WTC11 (cell line): ENCODE measurements at regions not wholly inside any gene's neighbourhood (a gene's known extent, or its start where the extent isn't known, plus 50 kb on each side); places are given as distances from the start of the nearest gene placed in this dataset.

ENCODE experiments used
- ATAC-seq: fragments of 200-7000 bp; cut with Tn5 transposase; 2 replicates; pipeline ENCODE4 v1.10.0; 2021; ENCODE audit warnings: mild to moderate bottlenecking, moderate library complexity
- CTCF ChIA-PET: fragments of 300-600 bp; sonication (Branson Sonifier 250); formaldehyde crosslinking; loops from one replicate; lab custom pipeline; 2021; ENCODE audit warnings: antibody characterized with exemption; lab: Charles Lee
- POLR2A ChIA-PET: fragments of 350-600 bp; sonication (Branson Sonifier 250); formaldehyde crosslinking; loops from one replicate; lab custom pipeline; 2021; ENCODE audit warnings: antibody characterized with exemption; lab: Charles Lee
- DNase-seq: peaks from one replicate; pipeline ENCODE4 v3.0.0; 2021; ENCODE audit warnings: low spot score
- H3K27ac Mint-ChIP-seq: 2 replicates; pipeline ENCODE4 v1.8.0; 2021; ENCODE audit warnings: mixed read lengths
- H3K27me3 Mint-ChIP-seq: 2 replicates; pipeline ENCODE4 v1.8.0; 2021; ENCODE audit warnings: low read depth, mild to moderate bottlenecking, moderate library complexity, mixed read lengths
- H3K36me3 Mint-ChIP-seq: 2 replicates; pipeline ENCODE4 v1.8.0; 2021; ENCODE audit warnings: mixed read lengths
- H3K4me1 Mint-ChIP-seq: 2 replicates; pipeline ENCODE4 v1.8.0; 2022; ENCODE audit warnings: mixed read lengths
- H3K4me3 Mint-ChIP-seq: 2 replicates; pipeline ENCODE4 v1.8.0; 2021; ENCODE audit warnings: mild to moderate bottlenecking, moderate library complexity, mixed read lengths
- H3K9me3 Mint-ChIP-seq: 2 replicates; pipeline ENCODE4 v1.8.0; 2021; ENCODE audit warnings: mixed read lengths
- ATF3 ChIP-seq: sonication (generic); formaldehyde crosslinking; conservative IDR thresholded peaks from 2 replicates; pipeline ENCODE4 v1.8.1; 2022; ENCODE audit warnings: mild to moderate bottlenecking, missing genetic modification reagents
- CREB1 ChIP-seq: sonication (generic); formaldehyde crosslinking; IDR thresholded peaks from 2 replicates; pipeline ENCODE4 v1.8.0; 2023; ENCODE audit warnings: mild to moderate bottlenecking, missing genetic modification reagents
- ESRRA ChIP-seq: sonication (generic); formaldehyde crosslinking; IDR thresholded peaks from 2 replicates; pipeline ENCODE4 v1.8.1; 2022; ENCODE audit warnings: mild to moderate bottlenecking, missing genetic modification reagents, borderline replicate concordance
- FOXK1 ChIP-seq: sonication (generic); formaldehyde crosslinking; IDR thresholded peaks from 2 replicates; pipeline ENCODE4 v1.8.0; 2022; ENCODE audit warnings: mild to moderate bottlenecking, moderate library complexity, missing genetic modification reagents
- GRHL2 ChIP-seq: fragments of 250-450 bp; sonication (Bioruptor Pico); IDR thresholded peaks from 2 replicates; pipeline ENCODE4 v1.8.0; 2022; ENCODE audit warnings: mild to moderate bottlenecking, moderate library complexity; ENCODE audit not compliant: insufficient replicate concordance, severe bottlenecking
- IRF1 ChIP-seq: sonication (generic); formaldehyde crosslinking; IDR thresholded peaks from 2 replicates; pipeline ENCODE4 v1.8.0; 2023; ENCODE audit warnings: missing genetic modification reagents
- SMAD4 ChIP-seq: sonication (generic); formaldehyde crosslinking; IDR thresholded peaks from 2 replicates; pipeline ENCODE4 v1.8.0; 2022; ENCODE audit warnings: mild to moderate bottlenecking, missing genetic modification reagents
- SOX15 ChIP-seq: fragments of 250-450 bp; sonication (Bioruptor Pico); IDR thresholded peaks from 2 replicates; pipeline ENCODE4 v1.9.0; 2021; ENCODE audit warnings: mild to moderate bottlenecking
- USF1 ChIP-seq: sonication (generic); formaldehyde crosslinking; IDR thresholded peaks from 2 replicates; pipeline ENCODE4 v1.8.0; 2022; ENCODE audit warnings: mild to moderate bottlenecking, missing genetic modification reagents
- ZBTB21 ChIP-seq: sonication (generic); formaldehyde crosslinking; IDR thresholded peaks from 2 replicates; pipeline ENCODE4 v1.8.1; 2023; ENCODE audit warnings: mild to moderate bottlenecking, missing genetic modification reagents, borderline replicate concordance
- ZBTB43 ChIP-seq: sonication (generic); formaldehyde crosslinking; IDR thresholded peaks from 2 replicates; pipeline ENCODE4 v1.8.1; 2023; ENCODE audit warnings: mild to moderate bottlenecking, missing genetic modification reagents
- ZNF317 ChIP-seq: sonication (generic); formaldehyde crosslinking; IDR thresholded peaks from 2 replicates; pipeline ENCODE4 v1.8.1; 2023; ENCODE audit warnings: low read depth, mild to moderate bottlenecking, moderate library complexity, missing genetic modification reagents, borderline replicate concordance
- TF ChIP-seq, protein P1 (sequence below): sonication (generic); formaldehyde crosslinking; IDR thresholded peaks from 2 replicates; pipeline ENCODE4 v1.8.0; 2023; ENCODE audit warnings: missing genetic modification reagents, mild to moderate bottlenecking, borderline replicate concordance

- TF ChIP-seq ZNF317 (CRISPR knock-in tag) = no peak
- TF ChIP-seq GRHL2 (CRISPR knock-in tag) = no peak
- TF ChIP-seq, protein P1, sequence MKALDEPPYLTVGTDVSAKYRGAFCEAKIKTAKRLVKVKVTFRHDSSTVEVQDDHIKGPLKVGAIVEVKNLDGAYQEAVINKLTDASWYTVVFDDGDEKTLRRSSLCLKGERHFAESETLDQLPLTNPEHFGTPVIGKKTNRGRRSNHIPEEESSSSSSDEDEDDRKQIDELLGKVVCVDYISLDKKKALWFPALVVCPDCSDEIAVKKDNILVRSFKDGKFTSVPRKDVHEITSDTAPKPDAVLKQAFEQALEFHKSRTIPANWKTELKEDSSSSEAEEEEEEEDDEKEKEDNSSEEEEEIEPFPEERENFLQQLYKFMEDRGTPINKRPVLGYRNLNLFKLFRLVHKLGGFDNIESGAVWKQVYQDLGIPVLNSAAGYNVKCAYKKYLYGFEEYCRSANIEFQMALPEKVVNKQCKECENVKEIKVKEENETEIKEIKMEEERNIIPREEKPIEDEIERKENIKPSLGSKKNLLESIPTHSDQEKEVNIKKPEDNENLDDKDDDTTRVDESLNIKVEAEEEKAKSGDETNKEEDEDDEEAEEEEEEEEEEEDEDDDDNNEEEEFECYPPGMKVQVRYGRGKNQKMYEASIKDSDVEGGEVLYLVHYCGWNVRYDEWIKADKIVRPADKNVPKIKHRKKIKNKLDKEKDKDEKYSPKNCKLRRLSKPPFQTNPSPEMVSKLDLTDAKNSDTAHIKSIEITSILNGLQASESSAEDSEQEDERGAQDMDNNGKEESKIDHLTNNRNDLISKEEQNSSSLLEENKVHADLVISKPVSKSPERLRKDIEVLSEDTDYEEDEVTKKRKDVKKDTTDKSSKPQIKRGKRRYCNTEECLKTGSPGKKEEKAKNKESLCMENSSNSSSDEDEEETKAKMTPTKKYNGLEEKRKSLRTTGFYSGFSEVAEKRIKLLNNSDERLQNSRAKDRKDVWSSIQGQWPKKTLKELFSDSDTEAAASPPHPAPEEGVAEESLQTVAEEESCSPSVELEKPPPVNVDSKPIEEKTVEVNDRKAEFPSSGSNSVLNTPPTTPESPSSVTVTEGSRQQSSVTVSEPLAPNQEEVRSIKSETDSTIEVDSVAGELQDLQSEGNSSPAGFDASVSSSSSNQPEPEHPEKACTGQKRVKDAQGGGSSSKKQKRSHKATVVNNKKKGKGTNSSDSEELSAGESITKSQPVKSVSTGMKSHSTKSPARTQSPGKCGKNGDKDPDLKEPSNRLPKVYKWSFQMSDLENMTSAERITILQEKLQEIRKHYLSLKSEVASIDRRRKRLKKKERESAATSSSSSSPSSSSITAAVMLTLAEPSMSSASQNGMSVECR (CRISPR knock-in tag) = no peak
- TF ChIP-seq ZBTB43 (CRISPR knock-in tag) = no peak
- no peak for TF ChIP-seq SMAD4 (CRISPR knock-in tag)
Measured at GRCh38 chr5:3751846-3752245, 156.2 kb downstream of the IRX1 start (continued).

GRCh38 chr5:3778000-3778550 is 182.4 kb downstream of the IRX1 start:
- POLR2A ChIA-PET = no interaction called here

GRCh38 chr5:3778945-3779344 is 183.3 kb downstream of the IRX1 start:
- H3K27me3 Mint-ChIP-seq = peaks cover 3% of the 10 kb centered on the region; the same call in 1 of the 2 replicates
- ATAC-seq (no peak), DNase-seq (no peak)
- POLR2A ChIA-PET = no interaction called here
- peaks cover 12% of the 10 kb centered on the region; the same call in 1 of the 2 replicates for H3K9me3 Mint-ChIP-seq
- H3K4me3 Mint-ChIP-seq = no peak overlapping the region
- CTCF ChIA-PET = no interaction called here
- TF ChIP-seq ZBTB21 (CRISPR knock-in tag) (no peak), FOXK1 (CRISPR knock-in tag) (no peak)
- no peaks in the 10 kb centered on the region for H3K36me3 Mint-ChIP-seq
- no peak overlapping the region; the same call in 1 of the 2 replicates for H3K27ac Mint-ChIP-seq
- peaks cover 27% of the 10 kb centered on the region for H3K4me1 Mint-ChIP-seq

More at GRCh38 chr5:3778000-3778550, 182.4 kb downstream of the IRX1 start:
- peaks cover 24% of the 10 kb centered on the region for H3K4me1 Mint-ChIP-seq
- no peak for DNase-seq
- no peak for TF ChIP-seq ATF3 (CRISPR knock-in tag)
- TF ChIP-seq ESRRA (CRISPR knock-in tag) = no peak
- no peak for TF ChIP-seq IRF1 (CRISPR knock-in tag)
- TF ChIP-seq, all 79 proteins: peak for 0
- no peaks in the 10 kb centered on the region for H3K36me3 Mint-ChIP-seq
- CTCF ChIA-PET = no interaction called here
- H3K4me3 Mint-ChIP-seq = no peak overlapping the region
- no peak for ATAC-seq
- no peak overlapping the region for H3K27ac Mint-ChIP-seq
- peaks cover 3% of the 10 kb centered on the region; the same call in 1 of the 2 replicates for H3K27me3 Mint-ChIP-seq
- H3K9me3 Mint-ChIP-seq = peaks cover 12% of the 10 kb centered on the region; the same call in 1 of the 2 replicates

- no peak for DNase-seq
Measured at GRCh38 chr5:3780278-3780677, 184.6 kb downstream of the IRX1 start.

More at GRCh38 chr5:3780278-3780677, 184.6 kb downstream of the IRX1 start:
- TF ChIP-seq USF1 (no peak), SOX15 (no peak), CREB1 (CRISPR knock-in tag) (no peak)
- TF ChIP-seq, all 79 proteins: peak for 0
- Mint-ChIP-seq H3K4me1 (peaks cover 28% of the 10 kb centered on the region), H3K4me3 (no peak overlapping the region), H3K27ac (no peak overlapping the region), H3K36me3 (no peaks in the 10 kb centered on the region), H3K9me3 (0 out of 2 replicates have a peak, but pooled peaks cover under 1% of the 10 kb centered on the region), H3K27me3 (no peaks in the 10 kb centered on the region)
- POLR2A ChIA-PET = no interaction called here
- ATAC-seq = no peak
- CTCF ChIA-PET = no interaction called here
